Central memory CD4-positive, alpha-beta T cell (primary cell): ENCODE measurements at regions not wholly inside any gene's neighbourhood (a gene's known extent, or its start where the extent isn't known, plus 50 kb on each side); places are given as distances from the start of the nearest gene placed in this dataset.
A peak's percentile ranks its signal among the peaks of the same experiment; 100 is the strongest.

Experiments
- DNase-seq: peaks from one replicate; pipeline ENCODE4 v3.0.0; 2022

DNA sequence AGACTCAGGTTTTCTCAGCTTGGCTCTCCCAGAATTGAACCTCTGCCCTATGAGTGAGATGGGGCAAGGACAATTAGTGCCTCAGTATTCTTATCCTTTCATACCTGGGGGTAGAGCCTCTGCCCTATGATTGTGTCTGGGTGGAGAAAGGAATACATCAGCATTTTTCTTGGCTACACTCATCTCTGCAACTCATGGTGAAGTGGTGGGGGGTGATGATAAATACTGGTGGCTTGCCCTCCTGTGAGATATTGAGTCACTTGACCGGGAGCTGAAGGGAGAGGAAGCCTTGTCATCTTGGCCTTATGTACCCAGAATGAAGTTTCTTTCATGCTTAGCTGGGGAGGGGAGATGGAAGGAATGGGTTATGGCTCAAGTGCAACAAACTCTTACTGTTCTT is 71.3 kb upstream of the ENOX2 start:
- no peak for DNase-seq

DNA sequence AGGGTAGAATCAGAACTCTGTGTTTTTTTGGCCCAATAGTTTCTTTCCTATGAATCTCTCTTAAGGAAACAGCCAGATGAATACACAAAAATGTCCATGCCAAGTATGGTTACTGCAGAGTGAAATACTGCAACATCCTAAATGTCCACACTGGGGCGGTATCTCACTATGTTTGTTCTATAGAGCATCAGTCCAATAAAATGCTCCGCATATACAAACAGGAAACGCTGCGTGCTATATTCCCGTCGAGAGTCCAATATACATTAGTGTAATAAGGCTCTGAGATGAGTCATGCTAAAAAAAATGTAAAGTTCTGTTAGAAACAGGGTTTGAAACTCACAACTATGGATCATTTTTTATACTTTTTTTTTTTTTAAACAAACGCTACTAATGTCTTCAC is 72.9 kb upstream of the ENOX2 start:
- DNase-seq, result peak; percentile 9

DNA sequence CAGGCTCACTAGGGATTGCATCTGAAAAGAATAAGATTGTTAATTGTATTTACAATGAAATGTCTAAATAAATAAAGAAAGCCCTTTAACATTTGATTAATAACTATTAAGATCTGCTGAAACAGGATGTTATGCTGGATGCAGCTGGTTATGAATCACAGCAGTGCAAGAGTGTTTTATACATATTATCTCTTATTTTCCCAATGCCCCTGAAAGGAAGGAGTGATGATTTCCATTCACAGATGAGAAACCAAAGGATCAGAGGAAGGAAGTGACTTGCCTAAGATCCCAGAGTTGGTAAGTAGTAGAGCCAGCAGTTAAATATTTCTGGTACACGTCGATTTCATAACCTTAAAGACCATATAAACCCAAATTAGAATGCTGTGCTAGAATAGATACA is 76.3 kb upstream of the ARHGAP36 start:
- DNase-seq, result no peak

DNA sequence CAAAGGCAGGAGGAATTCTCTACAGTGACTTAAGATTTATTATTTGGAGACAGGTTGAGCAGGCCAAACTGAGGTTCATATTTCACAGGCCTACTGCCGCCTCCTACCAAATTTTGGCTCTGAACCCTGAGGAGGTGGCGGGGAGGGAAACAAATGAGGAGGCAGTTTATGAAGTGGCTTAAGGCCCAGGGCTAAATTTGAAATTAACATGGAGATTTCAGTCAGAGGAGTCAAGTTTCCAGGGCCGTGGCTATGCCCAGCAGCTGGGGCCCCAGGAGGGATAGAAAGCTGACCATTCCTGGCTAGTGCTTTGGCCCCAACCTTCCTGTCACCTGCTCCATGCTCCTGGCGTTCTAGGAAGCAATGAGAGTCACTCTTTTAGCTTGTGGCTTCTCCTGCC is 73.4 kb upstream of the ARHGAP36 start:
- no peak for DNase-seq

DNA sequence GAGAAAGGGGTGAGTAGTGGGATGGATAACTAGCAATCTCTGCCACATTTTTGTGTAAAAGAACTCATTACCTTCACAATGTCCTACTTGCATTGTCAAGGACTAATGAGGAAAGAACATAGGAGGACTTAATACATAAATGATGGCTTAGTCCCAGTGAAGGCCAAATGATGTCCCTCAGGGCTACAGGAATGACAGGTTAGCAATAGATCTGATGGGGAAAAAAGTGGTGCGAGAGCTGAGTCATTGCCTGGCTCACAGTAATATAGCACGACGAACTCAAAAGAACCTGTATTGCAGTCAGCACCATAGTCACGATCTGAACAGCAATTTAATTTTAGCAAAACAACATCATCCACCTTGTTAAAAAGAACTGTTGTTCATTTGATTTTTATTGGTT is 70.9 kb upstream of the ARHGAP36 start:
- DNase-seq, result no peak

DNA sequence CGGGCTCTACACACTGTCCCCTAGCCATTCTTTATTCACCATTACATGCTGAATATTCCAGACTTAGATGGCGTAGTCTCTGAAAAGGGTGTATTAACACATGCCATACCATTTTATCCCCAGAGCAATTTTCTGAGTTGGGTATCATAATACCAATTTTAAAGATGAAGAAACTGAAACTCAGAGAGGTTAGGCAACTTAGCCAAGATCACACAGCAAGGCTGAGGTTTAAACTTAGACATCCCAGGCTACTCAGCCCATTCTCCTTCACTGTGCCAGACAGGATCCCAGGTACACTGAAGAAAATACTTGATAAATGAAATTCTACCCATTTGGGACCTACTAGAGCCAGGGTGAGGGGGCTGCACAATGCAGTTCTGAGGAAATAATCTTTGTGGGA is 67.4 kb upstream of the ARHGAP36 start:
- no peak for DNase-seq

DNA sequence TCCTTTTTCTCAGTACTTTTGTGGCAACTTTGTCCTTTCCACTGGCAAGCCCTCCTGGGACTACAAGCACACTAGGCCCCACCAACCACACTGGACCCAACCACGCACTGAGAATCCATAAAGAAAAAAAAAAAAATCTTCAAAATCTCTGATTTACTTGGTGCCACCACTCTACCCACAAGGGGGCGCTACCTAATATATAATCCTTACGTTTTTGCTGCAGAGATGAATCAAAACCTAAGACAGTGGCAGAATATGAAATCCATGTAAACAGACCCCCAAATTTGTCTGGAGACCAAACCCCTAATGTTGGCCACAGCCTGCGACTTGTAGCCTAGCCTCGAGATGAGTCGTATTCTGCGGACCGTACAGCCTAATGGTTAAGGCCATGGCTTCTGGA is 63.5 kb upstream of the ARHGAP36 start:
- DNase-seq, result no peak

DNA sequence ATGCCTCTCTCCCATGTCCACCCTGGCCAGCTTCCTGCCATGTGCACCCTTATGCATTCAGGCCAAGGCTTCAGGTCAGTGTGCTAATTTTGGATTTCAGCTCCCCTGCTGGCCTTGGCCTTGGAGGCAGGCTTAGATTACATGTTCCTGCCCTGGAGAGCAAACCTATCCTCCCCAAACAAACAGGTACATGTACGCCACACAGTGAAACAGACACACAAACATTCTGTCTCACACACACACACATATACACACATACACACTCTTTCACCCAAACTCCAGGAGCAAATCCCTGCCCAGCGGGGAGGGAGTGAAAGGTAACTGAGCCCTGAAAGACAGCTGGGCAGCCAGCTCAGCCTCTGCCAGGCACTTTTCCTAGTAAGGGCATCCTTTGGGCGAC is 62.7 kb upstream of the ARHGAP36 start:
- DNase-seq, result no peak

DNA sequence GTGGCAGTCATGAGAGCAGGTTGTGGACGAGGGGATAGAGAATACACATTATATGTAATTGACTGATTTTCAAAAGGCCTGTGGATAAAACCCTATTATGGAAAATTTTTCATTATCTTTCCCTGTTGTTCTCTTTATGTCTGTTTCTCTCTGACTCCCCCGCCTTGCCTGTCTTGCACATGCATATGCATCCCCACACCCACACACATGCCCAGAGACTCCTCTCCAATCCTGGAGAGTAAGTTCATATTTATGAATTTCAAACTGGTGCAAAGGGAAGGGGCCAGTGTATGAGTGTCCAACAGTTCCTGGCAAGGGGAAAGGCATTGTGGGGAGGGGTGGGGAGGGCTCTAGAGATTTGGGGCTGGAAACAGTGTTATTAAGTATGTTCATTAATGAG is 60.8 kb upstream of the ARHGAP36 start:
- no peak for DNase-seq

DNA sequence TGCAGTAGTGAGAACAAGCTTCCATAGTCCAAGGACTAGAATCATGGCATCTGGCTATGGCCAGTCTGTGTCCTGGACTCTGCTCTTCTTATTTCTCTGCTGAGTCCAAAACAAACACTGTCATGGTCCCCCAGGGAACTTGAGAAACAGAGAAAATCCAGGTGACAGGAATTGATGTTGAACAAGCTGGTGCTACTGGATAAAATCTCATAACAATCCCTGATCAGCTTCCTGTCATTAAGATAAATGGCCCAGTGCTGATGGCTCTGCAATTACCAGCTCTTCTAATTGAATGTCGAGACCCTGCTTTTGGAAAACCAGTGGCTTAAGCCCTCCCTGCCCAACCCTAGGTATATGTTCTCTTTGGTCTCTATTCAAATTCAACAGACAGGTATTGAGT is 58.8 kb upstream of the ARHGAP36 start:
- no peak for DNase-seq
